Adrenal gland (tissue), 5 donors: ENCODE measurements at regions not wholly inside any gene's neighbourhood (a gene's known extent, or its start where the extent isn't known, plus 50 kb on each side); places are given as distances from the start of the nearest gene placed in this dataset.

Source experiments
- POLR2A ChIP-seq, 2 donors: fragments of 450-650 bp; IDR thresholded peaks; one replicate each; pipeline ENCODE4 v1.6.1; 2017; ENCODE audit warnings: antibody characterized with exemption in 2 of 2, mild to moderate bottlenecking in 2 of 2, moderate library complexity in 1 of 2
- TF ChIP-seq, protein P1 (sequence below), 6 experiments: fragments of 450-650 bp in 4 of 6; fragments of 200-600 bp in 2 of 6; sonication (generic) in 1 of 6; IDR thresholded peaks; 1 replicate in 5 of 6; 2 replicates in 1 of 6; pipeline versions ENCODE4 v1.5.1 to v1.8.0; 2016 to 2021; ENCODE audit warnings: antibody characterized with exemption in 6 of 6, mild to moderate bottlenecking in 2 of 6, moderate library complexity in 1 of 6
- donor health status: DM: no; HTN: no; CAD: no.

DNA sequence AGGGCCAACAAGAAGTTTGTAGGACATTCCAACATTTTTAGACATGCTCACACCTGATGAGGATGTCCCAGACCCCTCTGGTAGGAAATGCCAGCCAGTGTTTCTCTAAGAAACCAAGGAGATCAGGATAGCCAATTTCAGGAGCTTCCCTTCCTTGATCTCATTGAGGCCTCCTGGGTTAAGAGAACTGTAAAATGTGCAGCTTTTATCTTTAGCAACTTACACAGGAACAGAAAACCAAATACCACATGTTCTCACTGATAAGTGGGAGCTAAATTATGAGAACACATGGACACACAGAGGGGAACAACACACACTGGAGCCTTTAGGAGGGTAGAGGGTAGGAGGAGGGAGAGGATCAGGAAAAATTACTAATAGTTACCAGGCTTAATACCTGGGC, 99.6 kb upstream of the MAP2 start:
- no peak for TF ChIP-seq POLR2A (IDR thresholded peaks at IDR 0.05)
- TF ChIP-seq, protein P1, sequence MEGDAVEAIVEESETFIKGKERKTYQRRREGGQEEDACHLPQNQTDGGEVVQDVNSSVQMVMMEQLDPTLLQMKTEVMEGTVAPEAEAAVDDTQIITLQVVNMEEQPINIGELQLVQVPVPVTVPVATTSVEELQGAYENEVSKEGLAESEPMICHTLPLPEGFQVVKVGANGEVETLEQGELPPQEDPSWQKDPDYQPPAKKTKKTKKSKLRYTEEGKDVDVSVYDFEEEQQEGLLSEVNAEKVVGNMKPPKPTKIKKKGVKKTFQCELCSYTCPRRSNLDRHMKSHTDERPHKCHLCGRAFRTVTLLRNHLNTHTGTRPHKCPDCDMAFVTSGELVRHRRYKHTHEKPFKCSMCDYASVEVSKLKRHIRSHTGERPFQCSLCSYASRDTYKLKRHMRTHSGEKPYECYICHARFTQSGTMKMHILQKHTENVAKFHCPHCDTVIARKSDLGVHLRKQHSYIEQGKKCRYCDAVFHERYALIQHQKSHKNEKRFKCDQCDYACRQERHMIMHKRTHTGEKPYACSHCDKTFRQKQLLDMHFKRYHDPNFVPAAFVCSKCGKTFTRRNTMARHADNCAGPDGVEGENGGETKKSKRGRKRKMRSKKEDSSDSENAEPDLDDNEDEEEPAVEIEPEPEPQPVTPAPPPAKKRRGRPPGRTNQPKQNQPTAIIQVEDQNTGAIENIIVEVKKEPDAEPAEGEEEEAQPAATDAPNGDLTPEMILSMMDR (IDR thresholded peaks at IDR 0.05) = no peak
